Activated naive CD8-positive, alpha-beta T cell (primary cell): ENCODE measurements at regions not wholly inside any gene's neighbourhood (a gene's known extent, or its start where the extent isn't known, plus 50 kb on each side); places are given as distances from the start of the nearest gene placed in this dataset.
A peak's percentile ranks its signal among the peaks of the same experiment; 100 is the strongest.

ENCODE experiments used
- H3K27ac Mint-ChIP-seq: one replicate; pipeline ENCODE4 v1.8.0; 2021; ENCODE audit warnings: mixed read lengths
- H3K27me3 Mint-ChIP-seq: one replicate; pipeline ENCODE4 v1.8.0; 2021; ENCODE audit warnings: mixed read lengths
- H3K36me3 Mint-ChIP-seq: one replicate; pipeline ENCODE4 v1.8.0; 2021; ENCODE audit warnings: mixed read lengths
- H3K4me1 Mint-ChIP-seq: one replicate; pipeline ENCODE4 v1.8.0; 2021; ENCODE audit warnings: low read depth, mixed read lengths
- H3K4me3 Mint-ChIP-seq: one replicate; pipeline ENCODE4 v1.8.0; 2021; ENCODE audit warnings: mild to moderate bottlenecking, mixed read lengths
- H3K9me3 Mint-ChIP-seq: one replicate; pipeline ENCODE4 v1.8.0; 2021; ENCODE audit warnings: low read depth, mixed read lengths

DNA sequence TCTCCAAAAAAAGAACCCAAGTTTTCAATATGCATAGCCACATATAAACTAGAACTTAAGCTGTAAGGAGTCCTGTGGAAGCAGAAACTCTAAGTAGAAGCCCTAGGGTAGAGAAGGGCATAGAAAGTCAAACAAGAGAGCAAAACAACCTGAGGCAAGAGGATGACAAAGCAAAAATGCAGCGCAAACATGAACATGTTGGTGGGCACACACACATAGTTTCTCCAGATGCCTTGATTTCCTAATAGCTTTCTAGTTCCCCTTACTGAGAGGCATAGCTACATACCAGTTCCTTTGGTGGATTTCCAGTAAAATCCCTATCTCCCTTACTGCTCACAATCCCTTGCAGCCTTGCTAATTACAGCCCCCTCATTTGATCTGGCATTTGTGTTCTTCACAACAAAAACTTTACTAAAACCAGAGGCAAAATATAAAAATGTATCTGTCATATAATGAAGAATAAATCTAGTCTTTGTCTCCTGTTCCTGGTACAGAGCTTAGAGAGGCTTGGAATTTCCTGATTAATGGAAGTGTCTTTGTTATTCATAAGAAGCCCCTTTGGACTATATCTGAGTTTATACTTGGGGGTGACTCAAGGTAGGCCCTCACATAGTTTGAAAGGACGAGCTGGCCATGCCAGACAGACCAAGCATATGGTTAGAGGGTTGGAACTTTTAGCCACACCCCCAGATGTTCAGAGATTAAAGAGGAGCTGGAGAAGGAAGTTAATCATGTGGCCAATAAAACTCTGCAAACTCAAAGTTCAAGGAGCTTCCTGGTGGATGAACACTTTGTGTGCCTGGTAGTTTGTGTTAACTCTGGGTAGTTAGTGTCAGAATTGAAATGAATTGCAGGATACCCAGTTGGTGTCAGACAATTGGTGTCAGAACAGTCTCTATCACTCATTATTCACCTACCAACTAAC, 52.7 kb upstream of the ZCCHC13 start:
- Mint-ChIP-seq H3K27me3 (no peaks in the 10 kb centered on the region), H3K27ac (peak overlapping the region; percentile 28), H3K4me3 (no peak overlapping the region), H3K36me3 (peaks cover 2% of the 10 kb centered on the region), H3K4me1 (peaks cover 11% of the 10 kb centered on the region), H3K9me3 (no peaks in the 10 kb centered on the region)

DNA sequence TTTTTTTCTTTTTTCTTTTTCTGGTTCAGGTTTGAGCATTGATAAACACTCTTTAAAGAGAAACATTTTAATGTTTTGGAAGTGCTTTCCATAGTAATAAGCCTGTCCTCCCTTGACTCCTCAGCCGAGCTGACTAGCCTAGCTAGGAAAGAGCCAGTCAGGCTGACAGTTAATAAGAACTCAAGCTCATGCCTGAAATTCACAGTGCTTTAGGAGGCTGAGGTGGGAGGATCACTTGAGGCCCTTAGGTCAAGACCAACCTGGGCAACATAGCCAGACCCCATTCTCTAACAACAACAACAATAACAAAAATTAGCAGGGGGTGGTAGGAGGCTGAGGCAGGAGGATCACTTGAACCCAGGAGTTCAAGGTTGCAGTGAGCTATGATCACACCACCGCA, 53.4 kb upstream of the ZCCHC13 start:
- H3K9me3 Mint-ChIP-seq: no peaks in the 10 kb centered on the region
- no peaks in the 10 kb centered on the region for H3K27me3 Mint-ChIP-seq
- peaks cover 10% of the 10 kb centered on the region for H3K4me1 Mint-ChIP-seq
- peaks cover 2% of the 10 kb centered on the region for H3K36me3 Mint-ChIP-seq
- H3K27ac Mint-ChIP-seq: no peak overlapping the region
- H3K4me3 Mint-ChIP-seq: no peak overlapping the region

DNA sequence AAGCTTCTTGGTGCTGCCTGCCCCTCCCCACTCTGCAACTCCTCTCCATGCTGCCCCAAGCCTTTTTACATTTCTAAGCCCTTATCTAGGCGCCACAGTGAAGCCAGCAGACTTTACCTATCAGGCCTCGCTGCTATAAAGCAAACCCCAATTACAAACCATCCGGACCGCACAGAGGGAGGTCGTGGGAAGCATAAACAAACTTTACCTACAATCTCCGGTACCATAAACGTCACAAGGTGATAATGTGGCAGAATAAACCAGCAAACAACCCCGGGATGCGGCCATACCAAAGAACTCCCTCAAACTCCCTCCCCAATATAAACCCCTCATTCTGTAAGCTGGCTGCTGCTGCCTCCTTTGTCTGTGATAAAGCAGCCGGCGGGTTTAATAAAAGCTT, 54.0 kb upstream of the ZCCHC13 start:
- no peaks in the 10 kb centered on the region for H3K27me3 Mint-ChIP-seq
- no peaks in the 10 kb centered on the region for H3K9me3 Mint-ChIP-seq
- H3K4me3 Mint-ChIP-seq: no peak overlapping the region
- H3K36me3 Mint-ChIP-seq: peaks cover 2% of the 10 kb centered on the region
- peaks cover 11% of the 10 kb centered on the region for H3K4me1 Mint-ChIP-seq
- no peak overlapping the region for H3K27ac Mint-ChIP-seq

DNA sequence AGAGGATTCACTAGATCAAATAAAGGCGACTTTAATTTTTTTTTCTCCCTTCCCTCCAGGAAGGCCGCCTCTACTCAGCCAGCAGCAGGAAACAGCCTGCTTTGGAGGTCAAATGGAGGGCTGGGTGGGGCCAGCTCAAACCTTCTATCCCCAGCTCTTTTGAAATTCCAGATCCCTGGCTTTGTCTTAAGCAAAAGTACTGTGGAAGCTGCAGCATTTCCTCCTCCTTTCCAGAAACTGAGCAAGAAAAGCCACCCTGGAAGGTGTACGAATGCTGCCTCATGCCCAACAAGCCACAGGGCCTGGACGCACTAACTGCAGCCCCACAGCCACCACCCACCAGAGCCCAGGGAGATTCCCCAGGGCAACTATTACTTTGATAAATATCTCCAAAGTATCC, 55.1 kb upstream of the ZCCHC13 start:
- H3K27ac Mint-ChIP-seq: no peak overlapping the region
- peaks cover 12% of the 10 kb centered on the region for H3K4me1 Mint-ChIP-seq
- H3K4me3 Mint-ChIP-seq: no peak overlapping the region
- no peaks in the 10 kb centered on the region for H3K9me3 Mint-ChIP-seq
- H3K27me3 Mint-ChIP-seq: no peaks in the 10 kb centered on the region
- peaks cover 1% of the 10 kb centered on the region for H3K36me3 Mint-ChIP-seq

DNA sequence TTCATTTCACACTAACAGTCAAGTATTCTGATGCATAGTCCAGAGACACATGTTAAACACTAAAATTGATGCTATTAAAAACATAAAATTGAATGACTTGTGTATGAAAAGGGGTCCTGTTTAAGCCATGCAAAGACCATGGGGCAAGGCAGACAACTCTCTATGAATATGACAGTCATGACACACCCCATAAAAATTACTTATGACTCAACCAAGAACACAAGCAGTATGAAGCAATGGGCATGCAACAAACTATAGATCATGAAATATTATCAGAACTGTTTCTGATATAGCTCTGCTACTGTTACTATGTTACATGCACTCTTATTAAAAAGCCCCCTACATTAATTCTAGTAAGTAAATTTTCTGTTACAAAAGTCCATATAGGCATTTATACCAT, 57.5 kb upstream of the ZCCHC13 start:
- no peaks in the 10 kb centered on the region for H3K9me3 Mint-ChIP-seq
- no peaks in the 10 kb centered on the region for H3K27me3 Mint-ChIP-seq
- H3K4me3 Mint-ChIP-seq: no peak overlapping the region
- H3K36me3 Mint-ChIP-seq: peaks cover 3% of the 10 kb centered on the region
- peaks cover 14% of the 10 kb centered on the region for H3K4me1 Mint-ChIP-seq
- H3K27ac Mint-ChIP-seq: no peak overlapping the region

DNA sequence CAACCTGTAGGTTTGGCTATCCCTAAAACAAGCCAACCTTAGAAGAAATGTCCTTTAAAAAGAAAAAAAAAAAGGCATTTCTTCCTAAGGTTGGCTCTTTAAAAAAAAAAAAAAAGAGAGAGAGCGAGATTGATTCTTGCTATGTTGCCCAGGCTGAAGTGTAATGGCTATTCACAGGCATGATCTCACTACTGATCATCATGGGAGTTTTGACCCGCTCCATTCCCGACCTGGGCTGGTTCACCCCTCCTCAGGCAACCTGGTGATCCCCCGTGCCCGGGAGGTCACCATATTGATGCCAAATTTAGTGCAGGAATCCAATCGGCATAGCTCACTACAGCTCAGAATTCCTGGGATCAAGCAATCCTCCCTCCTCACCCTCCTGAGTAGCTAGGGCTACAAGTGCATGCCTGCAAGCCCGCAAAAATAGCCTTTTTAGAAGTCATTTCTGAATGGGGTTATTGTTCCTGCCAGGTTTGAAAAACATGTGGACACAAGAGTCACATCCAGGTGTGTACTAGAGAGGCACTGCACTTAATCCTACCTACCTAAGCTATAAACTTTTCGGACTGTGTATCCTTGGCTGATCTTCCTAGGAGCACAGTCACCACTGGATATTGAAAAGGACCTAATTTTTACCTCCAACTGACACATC, 61.4 kb upstream of the ZCCHC13 start:
- H3K27ac Mint-ChIP-seq: no peak overlapping the region
- H3K36me3 Mint-ChIP-seq: peaks cover 5% of the 10 kb centered on the region
- H3K27me3 Mint-ChIP-seq: no peaks in the 10 kb centered on the region
- no peak overlapping the region for H3K4me3 Mint-ChIP-seq
- H3K9me3 Mint-ChIP-seq: no peaks in the 10 kb centered on the region
- H3K4me1 Mint-ChIP-seq: peaks cover 10% of the 10 kb centered on the region

DNA sequence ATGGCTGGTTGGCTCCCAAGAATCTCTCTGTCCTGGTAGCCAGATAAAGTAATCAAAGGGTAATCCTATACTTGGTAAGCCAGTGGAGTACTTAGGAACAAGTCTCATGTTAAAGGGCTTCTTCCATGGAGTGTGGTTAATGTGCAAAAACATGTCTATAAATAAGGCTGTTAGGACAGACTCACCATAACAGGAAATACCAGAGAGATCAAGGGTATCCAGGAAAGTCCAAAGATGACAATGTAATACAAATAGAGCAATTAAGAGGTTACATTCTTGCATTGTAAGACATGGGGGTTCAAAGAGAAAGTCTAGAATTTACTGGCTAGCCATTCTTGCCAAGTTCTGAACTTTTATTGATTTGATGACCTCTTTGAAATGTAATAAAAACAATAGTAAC, 61.9 kb upstream of the ZCCHC13 start:
- no peak overlapping the region for H3K4me3 Mint-ChIP-seq
- H3K4me1 Mint-ChIP-seq: peaks cover 10% of the 10 kb centered on the region
- no peak overlapping the region for H3K27ac Mint-ChIP-seq
- no peaks in the 10 kb centered on the region for H3K9me3 Mint-ChIP-seq
- peaks cover 5% of the 10 kb centered on the region for H3K36me3 Mint-ChIP-seq
- no peaks in the 10 kb centered on the region for H3K27me3 Mint-ChIP-seq

DNA sequence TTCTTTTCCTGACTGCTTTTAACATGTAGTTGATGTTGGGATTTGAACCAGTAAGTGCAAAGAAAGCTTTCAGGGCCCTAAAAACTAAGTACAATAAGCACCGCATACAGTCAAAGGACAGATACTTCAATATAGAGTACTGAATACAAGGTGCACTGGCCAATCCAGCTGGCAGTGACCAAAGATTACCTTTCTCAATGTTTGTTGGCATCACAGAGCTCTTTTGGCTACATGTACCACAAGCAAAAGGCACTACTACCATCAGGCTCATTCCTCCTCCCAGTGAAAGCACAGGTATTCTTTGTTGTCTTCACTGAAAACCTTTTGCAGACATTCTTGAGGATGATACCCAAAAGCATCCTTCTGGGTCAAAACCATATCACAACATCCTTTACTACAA, 65.2 kb upstream of the ZCCHC13 start:
- H3K4me1 Mint-ChIP-seq: peaks cover 7% of the 10 kb centered on the region
- H3K4me3 Mint-ChIP-seq: no peak overlapping the region
- H3K36me3 Mint-ChIP-seq: peaks cover 5% of the 10 kb centered on the region
- no peaks in the 10 kb centered on the region for H3K27me3 Mint-ChIP-seq
- no peak overlapping the region for H3K27ac Mint-ChIP-seq
- H3K9me3 Mint-ChIP-seq: no peaks in the 10 kb centered on the region

DNA sequence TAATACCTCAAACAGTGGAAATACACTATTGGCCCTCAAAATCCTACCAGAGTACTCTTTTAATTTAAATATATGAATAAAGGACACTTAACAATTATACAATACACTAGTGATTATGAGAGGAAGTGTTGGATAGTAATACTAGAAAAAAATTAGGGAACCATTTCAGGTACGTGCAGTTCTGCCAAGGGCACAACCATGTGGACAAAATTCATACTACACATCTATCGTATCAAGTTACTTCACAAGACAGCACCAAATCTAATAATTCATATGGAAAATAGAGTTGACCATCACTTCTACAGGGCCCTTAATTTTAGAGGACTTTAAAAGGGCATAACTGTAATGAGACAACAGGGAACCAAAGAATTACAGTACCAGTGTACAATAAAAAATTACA, 69.2 kb upstream of the ZCCHC13 start:
- H3K4me1 Mint-ChIP-seq: peaks cover 1% of the 10 kb centered on the region
- H3K27me3 Mint-ChIP-seq: no peaks in the 10 kb centered on the region
- H3K27ac Mint-ChIP-seq: no peak overlapping the region
- H3K9me3 Mint-ChIP-seq: no peaks in the 10 kb centered on the region
- no peak overlapping the region for H3K4me3 Mint-ChIP-seq
- peaks cover 4% of the 10 kb centered on the region for H3K36me3 Mint-ChIP-seq

DNA sequence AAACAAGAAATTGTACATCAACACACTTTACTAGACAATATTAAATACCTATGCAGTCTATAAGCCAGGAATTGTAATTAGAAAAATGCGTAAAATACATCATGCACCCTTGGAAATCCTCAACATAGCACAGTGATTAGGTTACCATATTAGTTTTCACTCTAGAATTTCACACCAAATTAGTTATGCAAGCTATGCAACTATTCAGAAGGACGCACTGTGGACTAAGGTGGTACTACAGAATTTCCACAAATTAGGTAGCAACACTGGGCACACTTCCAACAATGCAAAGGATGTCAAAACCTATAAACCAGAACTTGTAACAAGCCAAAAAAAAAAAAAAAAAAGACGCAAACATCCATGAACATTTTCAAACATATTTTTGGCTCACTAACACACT, 71.1 kb upstream of the ZCCHC13 start:
- Mint-ChIP-seq H3K27ac (no peak overlapping the region), H3K9me3 (no peaks in the 10 kb centered on the region), H3K4me3 (no peak overlapping the region), H3K36me3 (peaks cover 2% of the 10 kb centered on the region), H3K4me1 (peaks cover 1% of the 10 kb centered on the region), H3K27me3 (no peaks in the 10 kb centered on the region)

DNA sequence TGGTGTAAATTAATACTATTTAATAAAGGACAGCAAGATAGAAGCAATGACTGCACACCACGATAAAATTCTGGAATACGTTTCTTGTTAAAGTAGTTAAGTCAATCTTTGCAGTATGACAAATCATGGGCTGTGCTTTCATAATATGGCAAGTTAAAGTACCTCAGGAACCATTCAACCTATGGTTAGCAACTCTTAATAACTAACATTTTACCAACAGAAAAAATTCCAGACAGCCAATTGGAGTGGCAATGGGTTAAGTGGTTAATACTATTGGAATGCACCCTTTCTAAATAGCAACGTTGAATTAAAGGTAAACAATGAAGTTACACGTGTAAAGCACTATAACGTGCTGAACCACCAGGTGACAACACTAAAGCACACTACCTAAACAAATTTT, 72.4 kb upstream of the ZCCHC13 start:
- Mint-ChIP-seq H3K4me1 (peaks cover 1% of the 10 kb centered on the region), H3K4me3 (no peak overlapping the region), H3K9me3 (no peaks in the 10 kb centered on the region), H3K36me3 (peaks cover 2% of the 10 kb centered on the region), H3K27ac (no peak overlapping the region), H3K27me3 (no peaks in the 10 kb centered on the region)

DNA sequence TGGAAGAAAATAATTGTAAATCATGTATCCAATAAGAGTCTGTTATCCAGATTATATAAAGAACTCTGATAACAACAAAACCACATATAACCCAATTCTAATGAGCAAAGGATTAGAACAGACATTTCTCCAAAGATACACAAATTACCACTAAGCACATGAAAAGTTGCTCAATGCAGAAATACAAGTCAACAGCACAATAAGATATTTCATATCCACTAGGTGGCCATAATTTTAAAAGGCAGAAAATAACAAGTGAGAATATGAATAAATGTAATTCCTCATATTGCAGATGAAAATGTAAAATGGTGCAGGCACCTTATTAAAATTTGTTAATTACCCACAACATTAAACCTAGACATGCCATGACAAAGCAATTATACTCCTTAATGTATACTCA, 73.9 kb upstream of the ZCCHC13 start:
- Mint-ChIP-seq H3K9me3 (no peaks in the 10 kb centered on the region), H3K4me1 (peaks cover 1% of the 10 kb centered on the region)

DNA sequence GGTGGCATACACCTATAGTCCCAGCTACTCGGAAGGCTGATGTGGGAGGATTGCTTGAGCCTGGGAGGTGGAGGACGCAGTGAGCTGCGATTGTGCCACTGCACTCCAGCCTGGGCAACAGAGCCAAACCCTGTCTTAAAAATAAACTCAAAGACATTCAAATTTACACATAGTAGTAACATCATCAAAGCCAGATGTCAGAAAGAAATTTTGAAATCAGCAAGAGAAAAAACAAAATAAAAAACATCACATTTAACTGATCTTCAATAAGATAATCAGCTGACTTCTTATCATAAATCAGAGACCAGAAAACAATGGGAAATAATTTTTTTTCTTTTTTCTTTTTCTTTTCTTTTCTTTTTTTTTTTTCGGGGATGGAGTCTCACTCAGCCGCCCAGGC, 78.9 kb upstream of the ZCCHC13 start:
- peaks cover 3% of the 10 kb centered on the region for H3K36me3 Mint-ChIP-seq
- H3K4me1 Mint-ChIP-seq: peaks cover 6% of the 10 kb centered on the region
- H3K27me3 Mint-ChIP-seq: no peaks in the 10 kb centered on the region
- H3K4me3 Mint-ChIP-seq: no peak overlapping the region
- H3K27ac Mint-ChIP-seq: no peak overlapping the region
- no peaks in the 10 kb centered on the region for H3K9me3 Mint-ChIP-seq

More for the DNA sequence above, 73.9 kb upstream of the ZCCHC13 start:
- Mint-ChIP-seq H3K27me3 (no peaks in the 10 kb centered on the region), H3K4me3 (no peak overlapping the region), H3K27ac (no peak overlapping the region), H3K36me3 (peaks cover 2% of the 10 kb centered on the region)

DNA sequence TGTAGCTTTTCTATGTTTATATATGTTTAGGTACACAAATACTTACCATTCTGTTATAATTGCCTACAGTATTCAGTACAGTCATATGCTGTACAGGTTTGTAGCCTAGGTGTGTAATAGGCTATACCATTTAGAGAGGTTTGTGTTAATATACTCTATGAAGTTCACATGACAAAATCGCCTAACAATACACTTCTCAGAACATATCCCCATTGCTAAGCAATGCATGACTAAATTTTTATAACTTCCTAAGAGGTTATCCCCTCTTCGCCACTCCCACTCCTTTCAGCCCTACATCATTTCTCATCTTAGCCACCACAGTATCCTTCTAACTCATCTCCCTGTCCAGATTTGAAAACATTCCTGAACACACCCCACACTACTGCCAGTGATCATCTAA, 83.7 kb upstream of the ZCCHC13 start:
- Mint-ChIP-seq H3K4me3 (no peak overlapping the region), H3K36me3 (peaks cover 20% of the 10 kb centered on the region)

DNA sequence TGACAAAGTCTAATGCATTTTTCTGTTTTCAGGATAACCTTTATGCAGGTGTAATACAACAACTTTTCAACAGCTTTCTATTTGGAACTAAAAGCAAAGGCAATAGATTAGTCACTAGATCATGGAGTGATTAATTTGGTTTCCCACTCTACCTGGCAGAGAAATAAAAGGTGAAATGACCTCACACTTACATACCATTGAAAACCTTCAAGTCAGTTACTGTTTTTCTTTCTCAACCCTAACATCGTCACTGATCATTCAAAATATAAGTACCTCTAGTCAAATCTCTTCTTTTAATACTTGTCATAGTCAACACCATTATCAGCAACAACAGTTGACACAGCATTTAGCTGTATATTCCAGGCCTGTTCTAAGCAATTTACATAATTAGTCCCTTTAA, 85.1 kb upstream of the ZCCHC13 start:
- Mint-ChIP-seq H3K27me3 (no peaks in the 10 kb centered on the region), H3K36me3 (peaks cover 23% of the 10 kb centered on the region), H3K9me3 (no peaks in the 10 kb centered on the region), H3K27ac (no peak overlapping the region), H3K4me1 (peaks cover 8% of the 10 kb centered on the region), H3K4me3 (no peak overlapping the region)

More for the DNA sequence above, 83.7 kb upstream of the ZCCHC13 start:
- no peak overlapping the region for H3K27ac Mint-ChIP-seq
- peaks cover 8% of the 10 kb centered on the region for H3K4me1 Mint-ChIP-seq
- no peaks in the 10 kb centered on the region for H3K9me3 Mint-ChIP-seq
- no peaks in the 10 kb centered on the region for H3K27me3 Mint-ChIP-seq
